Suprapubic skin (tissue), 3 donors: ENCODE measurements at regions not wholly inside any gene's neighbourhood (a gene's known extent, or its start where the extent isn't known, plus 50 kb on each side); places are given as distances from the start of the nearest gene placed in this dataset.

ENCODE experiments used
- EP300 ChIP-seq: sonication (generic); formaldehyde crosslinking; IDR thresholded peaks from one replicate; pipeline ENCODE4 v1.6.1; 2017; ENCODE audit warnings: antibody characterized with exemption
- POLR2A ChIP-seq, 2 donors: fragments of 450-650 bp; IDR thresholded peaks; one replicate each; pipeline ENCODE4 v1.6.1; 2017; ENCODE audit warnings: antibody characterized with exemption in 2 of 2, mild to moderate bottlenecking in 2 of 2, moderate library complexity in 2 of 2
- TF ChIP-seq, protein P1 (sequence below), 2 donors: fragments of 200-600 bp in 1 of 2; fragments of 450-650 bp in 1 of 2; sonication (generic) in 1 of 2; IDR thresholded peaks; one replicate each; pipeline ENCODE4 v1.5.1; 2016 to 2019; ENCODE audit warnings: antibody characterized with exemption in 2 of 2, mild to moderate bottlenecking in 1 of 2, moderate library complexity in 1 of 2

GRCh38 chr2:23237147-23237546, 147.8 kb upstream of the KLHL29 start:
- TF ChIP-seq, protein P1, sequence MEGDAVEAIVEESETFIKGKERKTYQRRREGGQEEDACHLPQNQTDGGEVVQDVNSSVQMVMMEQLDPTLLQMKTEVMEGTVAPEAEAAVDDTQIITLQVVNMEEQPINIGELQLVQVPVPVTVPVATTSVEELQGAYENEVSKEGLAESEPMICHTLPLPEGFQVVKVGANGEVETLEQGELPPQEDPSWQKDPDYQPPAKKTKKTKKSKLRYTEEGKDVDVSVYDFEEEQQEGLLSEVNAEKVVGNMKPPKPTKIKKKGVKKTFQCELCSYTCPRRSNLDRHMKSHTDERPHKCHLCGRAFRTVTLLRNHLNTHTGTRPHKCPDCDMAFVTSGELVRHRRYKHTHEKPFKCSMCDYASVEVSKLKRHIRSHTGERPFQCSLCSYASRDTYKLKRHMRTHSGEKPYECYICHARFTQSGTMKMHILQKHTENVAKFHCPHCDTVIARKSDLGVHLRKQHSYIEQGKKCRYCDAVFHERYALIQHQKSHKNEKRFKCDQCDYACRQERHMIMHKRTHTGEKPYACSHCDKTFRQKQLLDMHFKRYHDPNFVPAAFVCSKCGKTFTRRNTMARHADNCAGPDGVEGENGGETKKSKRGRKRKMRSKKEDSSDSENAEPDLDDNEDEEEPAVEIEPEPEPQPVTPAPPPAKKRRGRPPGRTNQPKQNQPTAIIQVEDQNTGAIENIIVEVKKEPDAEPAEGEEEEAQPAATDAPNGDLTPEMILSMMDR (IDR thresholded peaks at IDR 0.05) = no peak
- TF ChIP-seq EP300 (no peak), POLR2A (IDR thresholded peaks at IDR 0.05) (no peak)
